HG02885 (cell line): ENCODE measurements at regions not wholly inside any gene's neighbourhood (a gene's known extent, or its start where the extent isn't known, plus 50 kb on each side); places are given as distances from the start of the nearest gene placed in this dataset.
"Not testable (repeated sequence)": the region's sequence is repeated elsewhere in the genome, so short reads cannot be mapped to it uniquely, and the experiment has no call there.

Experiments
- ATAC-seq: cut with Tn5 transposase; IDR thresholded peaks from one replicate; pipeline ENCODE4 v1.9.1; 2021; ENCODE audit warnings: mild to moderate bottlenecking; ENCODE audit not compliant: unreplicated experiment, poor library complexity

DNA sequence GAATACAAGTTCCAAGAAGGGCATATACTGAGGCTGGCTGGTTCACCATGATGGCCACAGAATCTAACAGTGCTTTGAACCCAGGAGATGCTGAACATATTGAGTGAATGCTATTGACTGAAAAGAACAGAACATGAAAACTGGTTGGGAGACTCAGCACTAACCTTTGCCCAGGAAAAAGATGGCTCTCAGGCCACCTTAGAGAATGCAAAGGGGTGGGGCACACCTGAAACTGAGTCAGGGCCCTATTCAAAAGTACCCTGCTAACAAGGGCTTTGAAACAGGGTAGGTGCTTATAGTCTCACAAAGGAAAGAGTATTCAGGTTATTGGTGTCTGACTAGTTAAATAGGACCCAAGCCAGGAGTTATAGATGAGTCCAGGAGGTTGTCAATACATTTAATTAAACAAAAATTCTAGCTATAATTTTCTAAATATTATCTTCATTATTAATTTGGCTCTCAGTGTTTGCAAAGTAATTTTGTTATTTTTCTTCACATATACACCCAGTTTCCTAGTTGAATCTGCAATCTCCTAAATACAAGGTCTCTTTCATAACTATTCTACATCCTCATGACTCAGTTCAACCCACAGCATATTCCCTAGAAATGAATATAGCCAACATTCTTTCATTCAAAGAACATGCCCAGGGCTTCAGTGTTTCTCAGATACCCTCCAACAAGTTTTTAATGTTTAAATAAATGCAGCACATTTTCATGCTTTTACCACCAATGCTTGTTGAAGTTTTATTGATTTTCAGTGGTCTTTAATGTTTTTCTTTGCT lies 144.2 kb upstream of the RAPGEF2 start:
- ATAC-seq = no peak

DNA sequence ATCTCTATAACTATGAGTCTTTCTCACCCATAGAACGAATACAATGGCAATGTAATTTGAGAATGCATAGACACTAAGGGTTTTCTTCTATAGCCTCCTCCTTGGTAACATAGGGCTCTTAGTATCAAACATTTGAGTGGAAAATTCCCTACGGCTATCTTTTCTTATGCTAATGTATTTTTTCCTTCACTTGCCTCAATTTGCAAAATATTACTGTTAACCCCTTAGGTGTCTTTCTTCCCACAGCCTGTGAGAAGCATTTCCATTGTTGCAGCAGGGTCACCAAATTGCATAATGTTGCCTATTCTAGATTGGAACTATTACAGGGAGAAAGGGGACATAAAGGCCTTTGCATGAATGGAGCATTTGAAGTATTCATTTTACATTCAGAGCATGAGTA lies 140.5 kb upstream of the RAPGEF2 start:
- no peak for ATAC-seq

DNA sequence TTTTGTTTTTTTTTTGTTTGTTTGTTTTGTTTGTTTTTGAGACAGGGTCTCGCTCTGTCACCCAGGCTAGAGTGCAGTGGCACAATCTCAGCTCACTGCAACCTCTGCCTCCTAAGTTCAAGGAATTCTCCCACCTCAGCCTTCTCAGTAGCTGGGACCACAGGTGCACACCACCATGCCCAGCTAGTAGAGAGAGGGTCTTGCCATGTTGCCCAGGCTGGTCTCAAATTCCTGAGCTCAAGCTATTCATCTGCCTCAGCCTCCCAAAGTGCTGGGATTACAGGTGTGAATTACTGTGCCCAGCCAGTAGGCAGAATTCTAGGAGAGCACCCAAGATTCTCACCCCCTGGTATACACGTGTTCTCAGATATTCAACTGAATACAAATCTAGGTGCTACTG lies 139.6 kb upstream of the RAPGEF2 start:
- ATAC-seq = not testable (repeated sequence)

DNA sequence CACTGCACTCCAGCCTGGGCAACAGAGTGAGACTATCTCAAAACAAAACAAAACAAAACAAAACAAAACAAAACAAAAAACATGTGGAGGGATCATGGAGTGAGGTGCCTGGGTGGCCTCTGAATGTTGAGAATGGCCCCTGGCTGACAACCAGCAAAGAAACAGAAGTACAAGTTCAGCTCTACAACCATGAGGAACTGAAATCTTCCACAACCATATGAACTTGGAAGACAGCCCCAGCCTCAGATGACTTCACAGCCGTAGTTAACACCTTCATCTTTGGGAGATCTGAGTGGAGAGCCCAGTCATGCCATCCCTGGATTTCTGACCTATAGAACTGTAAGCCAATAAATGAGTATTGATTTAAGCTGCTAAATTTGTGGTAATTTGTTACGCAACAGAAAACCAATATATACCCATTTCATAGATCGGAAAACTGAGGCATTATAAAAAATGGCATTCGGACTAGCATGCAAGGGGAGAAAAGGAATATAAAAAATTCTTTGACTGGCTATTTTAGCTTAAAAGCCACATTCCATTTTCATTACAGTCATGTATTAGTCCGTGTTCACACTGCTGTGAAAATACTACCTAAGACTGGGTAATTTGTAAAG lies 138.7 kb upstream of the RAPGEF2 start:
- ATAC-seq = no peak

DNA sequence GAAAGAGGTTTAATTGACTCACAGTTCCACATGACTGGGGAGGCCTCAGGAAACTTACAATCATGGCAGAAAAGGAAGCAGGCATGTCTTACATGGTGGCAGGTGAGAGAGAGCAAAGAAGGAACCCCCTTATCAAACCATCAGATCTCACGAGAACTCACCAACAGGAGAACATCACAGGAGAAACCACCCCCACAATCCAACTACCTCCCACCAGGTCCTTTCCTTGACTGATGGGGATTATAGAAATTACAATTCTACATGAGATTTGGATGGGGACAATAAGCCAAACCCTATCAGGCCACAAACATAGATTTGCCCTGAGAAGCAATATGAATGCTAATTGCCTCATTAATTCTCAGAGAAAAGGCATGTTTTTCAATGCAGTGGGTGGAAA lies 138.2 kb upstream of the RAPGEF2 start:
- ATAC-seq = no peak

DNA sequence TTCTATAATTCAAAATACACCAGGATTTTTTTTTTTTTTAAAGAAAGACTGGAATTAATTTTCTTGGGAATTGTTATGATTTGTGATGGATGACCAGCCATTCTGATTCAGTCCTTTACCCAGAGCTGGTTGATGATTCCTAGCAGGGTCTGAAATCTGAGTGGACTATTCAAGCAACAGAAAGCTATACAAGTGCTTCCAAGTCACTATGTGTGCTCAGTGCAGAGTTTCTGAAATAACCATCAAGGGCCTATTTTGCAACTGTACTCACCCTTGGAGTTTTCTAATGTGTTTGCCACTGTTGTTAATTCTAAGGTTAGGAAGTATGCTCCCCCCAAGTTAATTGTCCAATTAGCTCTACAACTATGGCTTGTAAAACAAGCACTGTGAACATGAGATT lies 137.7 kb upstream of the RAPGEF2 start:
- no peak for ATAC-seq

DNA sequence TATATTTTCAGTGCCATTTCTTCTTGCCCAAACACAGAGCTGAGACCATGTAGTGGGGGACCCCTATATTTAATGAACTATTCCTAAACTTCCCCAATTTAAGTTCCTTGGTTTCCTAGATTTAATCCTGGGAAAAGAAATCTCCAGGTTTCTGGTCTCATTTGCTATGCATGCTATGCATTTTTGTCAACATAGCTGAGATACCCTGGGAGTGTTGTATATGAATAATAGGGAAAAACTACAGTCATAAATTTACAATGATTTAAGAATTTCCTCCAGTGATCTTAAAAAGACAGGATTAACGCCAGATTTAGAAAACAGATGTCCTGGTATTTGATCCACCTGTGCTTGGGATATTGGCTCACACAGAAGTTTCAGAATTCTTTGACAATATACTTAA lies 136.8 kb upstream of the RAPGEF2 start:
- no peak for ATAC-seq

DNA sequence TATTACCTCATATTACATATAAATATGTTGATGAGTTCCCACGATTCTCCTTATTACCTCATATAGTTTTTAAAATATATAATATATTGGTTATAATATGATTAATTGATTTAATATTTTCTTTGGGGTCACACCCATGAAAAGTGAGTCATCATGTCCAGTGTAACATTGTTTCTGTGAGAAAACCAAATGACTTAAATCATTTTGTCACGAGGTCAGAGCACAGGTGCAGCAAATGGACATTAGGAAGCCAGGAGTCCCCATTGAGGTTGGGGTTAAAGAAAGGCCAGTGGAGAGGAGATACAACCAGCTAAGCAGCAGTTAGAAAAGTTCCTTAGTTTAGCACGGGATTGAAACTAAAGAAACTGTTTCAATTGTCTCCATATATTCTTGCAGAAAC lies 133.9 kb upstream of the RAPGEF2 start:
- no peak for ATAC-seq

DNA sequence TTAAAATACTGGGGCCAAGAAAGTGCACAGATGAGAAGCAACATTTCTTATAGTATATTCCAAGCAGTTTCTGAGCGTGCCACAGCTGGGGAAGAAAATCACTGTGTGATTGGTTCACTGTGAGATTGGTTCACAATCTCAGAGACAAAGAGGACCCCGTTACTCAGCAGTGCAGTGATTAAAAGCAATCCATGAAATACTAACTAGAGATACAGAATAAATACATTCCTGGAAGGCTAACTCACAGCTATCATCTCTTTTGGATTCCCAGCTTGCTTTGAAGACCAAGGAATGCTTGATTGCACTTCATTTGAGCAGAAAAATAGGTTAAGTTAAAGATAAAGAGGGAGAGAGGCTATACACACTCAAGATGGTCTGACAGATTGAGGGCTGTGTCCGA lies 132.1 kb upstream of the RAPGEF2 start:
- no peak for ATAC-seq

DNA sequence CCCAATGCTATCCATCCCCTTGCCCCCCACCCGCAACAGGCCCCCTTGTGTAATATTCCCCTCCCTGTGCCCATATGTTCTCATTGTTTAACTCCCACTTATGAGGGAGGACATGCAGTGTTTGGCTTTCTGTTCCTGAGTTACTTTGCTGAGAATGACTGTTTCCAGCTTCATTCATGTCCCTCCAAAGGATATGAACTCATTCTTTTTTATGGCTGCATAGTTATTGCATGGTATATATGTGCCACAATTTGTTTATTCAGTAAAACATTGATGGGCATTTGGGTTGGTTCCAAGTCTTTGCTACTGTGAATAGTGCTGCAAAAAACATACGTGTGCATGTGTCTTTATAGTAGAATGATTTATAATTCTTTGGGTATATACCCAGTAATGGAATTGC lies 128.4 kb upstream of the RAPGEF2 start:
- ATAC-seq = not testable (repeated sequence)

DNA sequence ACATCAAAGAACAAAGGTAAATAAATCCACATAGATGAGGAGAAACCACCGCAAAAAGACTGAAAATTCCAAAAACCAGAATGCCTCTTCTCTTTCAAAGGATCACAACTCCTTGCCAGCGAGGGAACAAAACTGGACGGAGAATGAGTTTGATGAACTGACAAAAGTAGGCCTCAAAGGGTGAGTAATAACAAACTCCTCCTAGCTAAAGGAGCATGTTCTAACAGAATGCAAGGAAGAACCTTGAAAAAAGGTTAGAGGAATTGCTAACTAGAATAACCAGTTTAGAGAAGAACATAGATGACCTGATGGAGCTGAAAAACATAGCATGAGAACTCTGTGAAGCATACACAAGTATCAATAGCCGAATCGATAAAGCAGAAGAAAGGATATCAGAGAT lies 122.2 kb upstream of the RAPGEF2 start:
- not testable (repeated sequence) for ATAC-seq

DNA sequence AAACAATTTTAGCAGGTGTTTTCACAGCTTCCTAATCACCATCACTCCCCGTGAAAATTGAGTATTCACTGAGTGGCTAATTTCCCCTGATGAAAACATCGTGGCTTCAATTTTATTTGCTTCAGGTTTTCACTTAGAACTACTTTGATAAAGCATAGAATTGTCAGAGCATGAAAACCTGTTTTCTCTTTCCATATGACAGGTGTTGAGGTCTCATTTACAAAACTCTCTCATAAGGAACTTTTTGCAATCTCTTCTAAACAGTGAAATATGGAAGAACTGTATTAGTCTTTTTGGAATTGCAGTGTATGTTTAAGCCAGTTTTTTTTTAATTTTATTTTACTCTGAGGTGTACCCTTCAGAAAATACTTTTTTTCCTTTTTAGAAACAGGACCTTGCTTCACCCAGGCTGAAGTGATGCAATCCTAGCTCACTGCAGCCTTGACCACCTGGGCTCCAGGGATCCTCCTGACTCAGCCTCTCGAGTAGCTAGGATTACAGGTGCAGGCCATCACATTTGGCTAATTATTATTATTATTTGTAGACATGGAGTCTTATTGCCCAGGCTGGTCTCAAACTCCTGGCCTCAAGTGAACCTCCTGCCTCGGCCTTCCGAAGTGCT lies 111.2 kb upstream of the RAPGEF2 start:
- ATAC-seq = no peak

DNA sequence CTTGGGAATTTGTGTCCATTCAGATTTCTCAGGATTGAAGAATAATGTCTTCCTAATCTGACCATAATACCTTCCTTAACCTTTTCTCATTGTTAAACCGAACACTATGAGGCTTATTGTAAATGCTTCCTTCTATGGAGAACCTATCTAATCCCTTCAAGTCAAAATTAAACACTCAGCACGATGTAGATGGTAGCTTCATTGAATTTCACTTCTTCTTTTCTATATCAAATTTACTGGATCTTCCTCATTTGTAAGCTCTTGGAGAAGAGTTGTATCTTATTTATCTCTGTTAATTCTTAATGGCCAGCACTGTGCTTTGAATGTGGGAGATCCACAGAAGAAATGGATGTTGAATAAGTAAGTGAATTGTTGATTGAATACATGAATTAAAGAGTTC lies 109.0 kb upstream of the RAPGEF2 start:
- ATAC-seq = no peak

DNA sequence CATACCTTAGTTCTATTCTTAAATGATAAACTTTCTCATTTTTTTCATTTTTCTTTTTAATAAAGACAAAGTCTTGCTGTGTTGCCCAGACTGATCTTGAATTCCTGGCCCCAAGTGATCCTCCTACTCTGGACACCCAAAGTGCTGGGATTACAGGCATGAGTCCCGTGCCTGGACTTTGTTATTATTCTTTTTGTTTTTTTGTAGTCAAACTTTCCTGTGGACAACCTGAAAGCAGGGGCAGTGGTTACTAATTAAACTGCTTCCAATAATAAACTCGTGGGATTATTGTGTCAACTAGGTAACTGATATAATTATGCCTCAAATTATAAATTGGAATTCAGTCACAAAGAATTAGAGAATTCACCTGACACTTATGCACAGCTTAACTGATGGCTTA lies 107.8 kb upstream of the RAPGEF2 start:
- no peak for ATAC-seq

DNA sequence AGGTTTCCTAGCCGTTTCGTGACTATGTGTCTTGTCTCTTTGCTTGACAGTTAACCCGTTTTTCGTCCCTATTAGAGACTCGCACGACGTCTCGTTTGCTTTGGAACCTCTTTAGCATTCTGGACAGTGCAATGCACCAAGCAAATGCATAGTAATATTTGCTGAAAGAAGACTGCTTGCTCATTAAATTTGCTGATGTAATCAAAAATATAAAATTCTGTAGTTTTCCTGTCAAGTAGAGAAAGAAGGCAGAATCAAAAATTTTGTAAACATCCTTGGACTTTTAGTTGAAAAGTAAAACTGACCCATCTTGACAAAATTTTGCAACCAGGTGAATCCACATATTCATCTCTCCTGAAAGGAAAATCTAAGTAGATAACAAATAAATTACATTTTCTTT lies 106.9 kb upstream of the RAPGEF2 start:
- ATAC-seq = no peak

DNA sequence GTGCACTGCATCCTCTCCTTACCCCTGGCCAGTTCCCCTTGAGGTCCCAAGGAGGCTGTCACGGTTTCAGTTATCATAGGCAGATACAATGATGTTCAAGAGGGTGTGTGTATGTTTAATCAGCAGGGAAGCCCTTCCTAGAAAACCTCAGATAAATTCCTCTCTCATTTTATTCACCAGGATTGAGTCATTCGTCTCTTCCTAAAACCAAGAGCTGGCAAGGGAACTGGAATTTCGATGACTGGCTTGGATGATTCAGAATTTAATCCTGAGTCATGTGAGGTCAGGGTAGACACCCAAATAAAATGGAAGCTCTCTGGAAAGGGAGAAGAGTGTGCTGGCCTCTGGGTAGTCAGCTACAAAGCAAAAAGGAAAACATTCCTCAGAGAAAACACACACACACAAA lies 106.2 kb upstream of the RAPGEF2 start:
- no peak for ATAC-seq

DNA sequence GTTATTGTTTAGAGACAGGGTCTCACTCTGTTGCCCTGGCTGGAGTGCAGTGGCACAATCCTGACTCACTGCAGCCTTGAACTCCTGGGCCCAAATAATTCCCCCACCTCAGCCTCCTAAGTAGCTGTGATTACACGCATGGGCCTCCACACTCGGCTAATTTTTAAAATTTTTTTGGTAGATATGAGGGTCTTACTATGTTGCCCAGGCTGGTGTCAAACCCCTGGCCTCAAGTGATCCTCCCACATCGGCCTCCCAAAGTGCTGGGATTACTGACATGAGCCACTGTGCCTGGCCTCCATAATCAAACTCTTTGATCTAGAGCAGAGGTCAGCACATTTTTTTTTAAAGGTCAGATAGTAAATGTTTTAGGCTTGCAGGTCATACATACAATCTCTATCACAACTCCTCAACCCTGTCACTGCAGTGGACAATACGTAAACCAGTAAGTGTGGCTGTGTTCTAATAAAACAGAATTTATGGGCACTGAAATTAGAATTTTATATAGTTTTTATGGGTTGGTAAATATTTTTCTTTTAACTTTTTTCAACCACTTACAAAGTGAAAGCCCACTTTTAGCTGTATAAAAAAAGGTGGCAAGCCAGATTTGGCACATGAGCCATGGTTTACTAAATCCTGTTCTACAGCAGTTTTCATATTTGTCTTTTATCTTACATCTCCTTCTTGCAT lies 105.1 kb upstream of the RAPGEF2 start:
- ATAC-seq = no peak

DNA sequence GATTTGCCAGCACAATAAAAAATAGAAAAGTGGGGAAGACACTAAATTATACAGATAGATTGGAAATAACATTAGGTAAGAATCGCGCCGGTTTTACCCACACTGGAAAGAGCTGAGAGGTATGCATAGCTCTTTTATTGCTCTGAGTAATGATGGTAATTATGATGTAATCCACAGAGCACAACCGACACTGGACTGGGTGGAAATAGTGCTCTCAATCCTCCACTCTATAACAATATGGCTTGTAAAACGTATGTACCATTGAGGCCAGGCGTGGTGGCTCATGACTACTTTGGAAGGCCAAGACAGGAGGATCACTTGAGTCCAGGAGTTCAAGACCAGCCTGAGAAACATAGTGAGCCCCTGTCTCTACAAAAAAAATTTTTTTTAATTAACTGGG lies 104.3 kb upstream of the RAPGEF2 start:
- no peak for ATAC-seq

DNA sequence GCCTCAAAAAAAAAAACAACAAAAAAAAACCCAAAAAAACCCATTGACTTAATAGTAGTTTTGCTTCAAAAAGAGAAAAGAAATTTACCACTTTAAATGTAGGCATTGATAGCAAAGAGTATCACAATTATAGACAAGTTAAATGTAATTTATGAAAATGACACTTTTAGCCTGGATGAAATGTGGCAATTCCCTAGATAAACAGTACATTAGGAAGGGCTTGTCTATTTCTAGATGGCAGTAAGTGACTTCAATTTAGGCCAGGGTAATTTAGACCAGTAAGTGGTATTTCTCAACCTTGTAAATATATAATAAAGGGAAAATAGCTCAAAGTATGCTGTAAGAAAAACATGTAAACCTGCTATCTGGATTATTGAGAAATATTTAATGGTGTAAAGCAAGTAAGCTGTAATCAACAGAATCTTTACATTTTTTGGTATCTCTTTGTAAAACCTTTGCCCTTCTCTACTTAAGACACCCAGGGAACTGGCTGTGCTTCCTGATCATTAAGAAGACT lies 103.7 kb upstream of the RAPGEF2 start:
- ATAC-seq = no peak

DNA sequence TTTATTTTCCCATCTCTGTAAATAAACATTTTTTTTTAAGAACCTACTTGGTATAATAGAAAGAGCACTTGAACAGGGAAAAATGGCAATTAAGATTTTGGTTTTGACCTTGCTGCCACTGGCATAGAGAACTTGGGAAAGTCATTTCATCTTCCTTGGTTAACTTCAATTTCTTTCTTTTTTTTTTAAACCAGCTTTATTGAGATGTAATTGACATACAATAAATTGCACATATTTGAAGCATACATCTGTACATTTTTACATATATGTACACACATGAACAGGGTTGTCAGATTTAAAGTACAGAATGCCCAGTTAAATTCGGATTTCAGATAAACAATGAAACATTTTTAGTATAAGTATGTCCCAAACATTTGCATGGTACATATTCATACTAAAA lies 103.0 kb upstream of the RAPGEF2 start:
- no peak for ATAC-seq

DNA sequence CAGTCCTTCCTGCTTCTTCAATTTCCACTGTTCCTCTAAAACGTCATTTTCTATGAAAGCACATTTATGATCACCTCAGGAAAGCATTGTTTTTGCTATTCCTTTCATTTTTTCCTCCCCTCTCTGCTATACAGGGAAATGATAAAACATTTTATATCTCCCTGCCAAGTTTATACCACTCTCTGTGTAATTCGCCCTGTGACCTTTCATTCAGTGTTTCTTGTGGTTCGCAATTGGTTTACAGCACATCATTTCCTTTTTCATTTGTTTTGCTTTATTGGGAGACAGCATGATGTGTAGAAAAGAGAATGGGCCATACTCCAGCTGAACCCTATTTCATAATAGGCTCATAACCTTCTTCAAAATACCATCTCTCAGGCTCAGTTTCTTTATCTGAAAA lies 99.9 kb upstream of the RAPGEF2 start:
- ATAC-seq = no peak
